GM10266 (cell line): ENCODE measurements at regions not wholly inside any gene's neighbourhood (a gene's known extent, or its start where the extent isn't known, plus 50 kb on each side); places are given as distances from the start of the nearest gene placed in this dataset.

Source experiments
- DNase-seq: peaks from one replicate; pipeline ENCODE4 v3.0.0; 2012; ENCODE audit errors: extremely low spot score
- TF ChIP-seq, protein P1 (sequence below): IDR thresholded peaks from 2 replicates; pipeline ENCODE4 v1.5.1; 2012; ENCODE audit warnings: mild to moderate bottlenecking, low read depth; ENCODE audit not compliant: control insufficient read depth, insufficient read depth; ENCODE audit errors: missing control alignments

DNA sequence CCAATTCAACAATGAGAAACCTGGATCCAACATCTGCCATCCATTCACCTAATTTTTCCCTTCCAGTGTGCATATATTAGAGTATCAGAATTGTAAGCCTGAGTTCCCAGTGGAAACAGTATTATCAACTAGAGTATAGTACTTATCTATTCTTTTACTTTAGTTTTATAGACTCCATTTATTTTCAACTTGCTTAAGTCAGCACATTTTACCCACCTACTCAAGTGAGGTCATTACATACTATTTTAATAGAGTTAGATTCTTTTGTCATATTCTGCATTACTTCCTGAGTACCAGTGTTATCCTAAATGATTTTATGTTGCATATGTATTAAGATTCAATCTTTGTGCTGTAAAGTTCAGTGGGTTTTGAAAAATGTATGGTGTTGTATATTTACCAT, 1393.3 kb downstream of the MAT2B start:
- DNase-seq: no peak
- TF ChIP-seq, protein P1, sequence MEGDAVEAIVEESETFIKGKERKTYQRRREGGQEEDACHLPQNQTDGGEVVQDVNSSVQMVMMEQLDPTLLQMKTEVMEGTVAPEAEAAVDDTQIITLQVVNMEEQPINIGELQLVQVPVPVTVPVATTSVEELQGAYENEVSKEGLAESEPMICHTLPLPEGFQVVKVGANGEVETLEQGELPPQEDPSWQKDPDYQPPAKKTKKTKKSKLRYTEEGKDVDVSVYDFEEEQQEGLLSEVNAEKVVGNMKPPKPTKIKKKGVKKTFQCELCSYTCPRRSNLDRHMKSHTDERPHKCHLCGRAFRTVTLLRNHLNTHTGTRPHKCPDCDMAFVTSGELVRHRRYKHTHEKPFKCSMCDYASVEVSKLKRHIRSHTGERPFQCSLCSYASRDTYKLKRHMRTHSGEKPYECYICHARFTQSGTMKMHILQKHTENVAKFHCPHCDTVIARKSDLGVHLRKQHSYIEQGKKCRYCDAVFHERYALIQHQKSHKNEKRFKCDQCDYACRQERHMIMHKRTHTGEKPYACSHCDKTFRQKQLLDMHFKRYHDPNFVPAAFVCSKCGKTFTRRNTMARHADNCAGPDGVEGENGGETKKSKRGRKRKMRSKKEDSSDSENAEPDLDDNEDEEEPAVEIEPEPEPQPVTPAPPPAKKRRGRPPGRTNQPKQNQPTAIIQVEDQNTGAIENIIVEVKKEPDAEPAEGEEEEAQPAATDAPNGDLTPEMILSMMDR: no peak

DNA sequence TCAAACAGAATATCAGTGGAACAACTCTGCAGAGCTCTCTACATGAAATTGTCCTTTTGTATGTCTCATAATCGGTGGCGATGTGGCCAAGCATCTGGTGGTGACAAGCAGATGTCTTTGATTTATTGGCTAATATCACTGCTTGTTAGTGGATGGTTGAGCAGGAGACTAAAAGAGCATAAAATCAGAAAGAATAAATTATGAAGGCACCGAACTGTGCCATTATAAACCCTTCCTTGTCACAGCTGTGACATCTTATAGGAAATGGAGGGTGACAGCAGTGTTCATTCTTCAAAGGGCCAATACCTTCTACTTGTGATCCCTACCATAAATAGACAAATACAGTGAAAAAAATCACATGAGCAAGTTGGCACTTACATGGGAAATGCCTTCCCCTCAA, 1404.3 kb downstream of the MAT2B start:
- TF ChIP-seq, protein P1: no peak
- DNase-seq: no peak

DNA sequence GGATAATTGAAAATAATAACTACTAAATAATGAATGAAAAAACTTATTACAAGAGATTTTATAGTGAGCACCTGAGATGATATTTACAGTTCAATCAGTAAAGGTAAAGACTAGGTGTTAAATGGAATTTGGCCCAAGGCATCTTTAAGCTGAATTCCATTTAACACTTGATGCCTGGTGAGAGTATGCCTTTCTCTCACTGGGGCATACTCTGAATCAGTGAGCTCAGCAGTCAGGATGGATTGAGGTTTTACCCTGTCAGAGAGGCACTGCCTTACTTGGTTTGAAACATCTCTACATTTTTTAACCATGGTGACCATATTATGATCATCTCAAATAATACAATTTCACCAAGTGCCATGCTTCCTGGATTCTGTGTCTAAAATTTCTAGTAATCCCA, 1416.3 kb downstream of the MAT2B start:
- TF ChIP-seq, protein P1: no peak
- DNase-seq: no peak

DNA sequence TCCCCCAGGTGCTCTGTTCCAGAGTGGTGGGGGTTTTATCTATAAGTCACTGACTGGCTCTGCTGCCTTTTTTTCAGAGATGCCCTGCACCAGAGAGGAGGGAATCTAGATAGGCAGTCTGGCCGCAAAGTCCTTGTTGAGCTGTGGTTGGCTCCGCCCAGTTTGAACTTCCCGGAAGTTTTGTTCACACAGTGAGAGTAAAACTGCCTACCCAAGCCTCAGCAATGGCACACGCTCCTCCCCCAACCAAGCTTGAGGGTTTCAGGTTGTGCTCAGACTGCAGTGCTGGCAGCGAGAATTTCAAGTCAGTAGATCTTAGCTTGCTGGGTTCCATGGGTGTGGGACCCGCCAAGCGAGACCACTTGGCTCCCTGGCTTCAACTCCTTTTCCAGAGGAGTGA, 1428.6 kb downstream of the MAT2B start:
- TF ChIP-seq, protein P1: no peak
- no peak for DNase-seq

DNA sequence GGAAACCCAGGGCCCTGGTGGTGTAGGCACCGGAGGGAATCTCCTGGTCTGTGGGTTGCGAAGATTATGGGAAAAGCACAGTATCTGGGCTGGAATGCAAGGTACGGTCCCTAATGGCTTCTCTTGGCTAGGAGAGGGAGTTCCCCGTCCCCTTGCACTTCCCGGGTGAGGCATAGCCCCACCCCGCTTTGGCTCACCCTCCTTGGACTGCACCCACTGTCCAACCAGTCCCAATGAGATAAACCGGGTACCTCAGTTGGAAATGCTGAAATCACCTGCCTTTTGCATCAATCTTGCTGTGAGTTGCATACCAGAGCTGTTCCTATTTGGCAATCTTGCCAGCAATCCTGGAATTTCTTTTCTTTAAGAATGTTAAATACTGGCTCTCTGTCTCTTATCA, 1429.1 kb downstream of the MAT2B start:
- no peak for DNase-seq
- TF ChIP-seq, protein P1: no peak

DNA sequence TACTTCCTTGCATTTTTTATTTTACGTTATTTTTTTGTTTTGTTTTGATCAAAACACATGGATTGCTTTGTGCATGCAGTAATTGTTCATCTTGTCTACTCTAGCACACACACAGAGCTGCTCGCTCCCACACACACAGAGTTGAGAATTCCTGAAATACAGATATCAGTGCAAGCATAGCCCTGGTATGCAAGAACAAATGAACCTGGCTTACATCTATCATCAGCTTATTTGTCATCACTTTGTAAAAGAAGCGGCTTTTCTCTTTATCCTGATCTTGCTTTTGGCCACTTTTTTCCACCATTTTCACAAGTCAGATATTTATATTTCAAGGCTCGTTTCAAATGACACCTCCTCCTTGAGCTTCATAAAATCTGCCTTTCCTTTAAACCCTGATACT, 1435.7 kb downstream of the MAT2B start:
- DNase-seq: no peak
- TF ChIP-seq, protein P1: no peak

DNA sequence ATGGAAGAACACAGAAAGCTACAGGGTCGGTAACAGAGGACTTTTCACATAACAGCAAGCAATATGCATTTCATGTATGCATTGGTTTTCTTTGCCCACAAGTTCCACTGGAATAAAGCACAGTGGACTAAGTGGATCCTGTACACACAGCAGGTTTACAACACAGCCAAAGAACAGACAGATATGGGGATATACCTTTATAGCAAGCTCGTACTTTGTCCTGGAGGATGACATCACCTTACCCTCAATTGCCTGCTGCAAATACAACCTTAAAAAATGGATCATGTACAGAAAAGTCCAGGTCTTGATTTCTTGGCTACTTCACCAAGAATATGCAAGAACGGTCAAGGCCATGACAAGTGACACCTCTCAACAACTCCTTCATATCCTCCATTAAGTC, 1445.5 kb downstream of the MAT2B start:
- TF ChIP-seq, protein P1: no peak
- no peak for DNase-seq
